ENCODE measurements at regions not wholly inside any gene's neighbourhood (a gene's known extent, or its start where the extent isn't known, plus 50 kb on each side); places are given as distances from the start of the nearest gene placed in this dataset.

DNA sequence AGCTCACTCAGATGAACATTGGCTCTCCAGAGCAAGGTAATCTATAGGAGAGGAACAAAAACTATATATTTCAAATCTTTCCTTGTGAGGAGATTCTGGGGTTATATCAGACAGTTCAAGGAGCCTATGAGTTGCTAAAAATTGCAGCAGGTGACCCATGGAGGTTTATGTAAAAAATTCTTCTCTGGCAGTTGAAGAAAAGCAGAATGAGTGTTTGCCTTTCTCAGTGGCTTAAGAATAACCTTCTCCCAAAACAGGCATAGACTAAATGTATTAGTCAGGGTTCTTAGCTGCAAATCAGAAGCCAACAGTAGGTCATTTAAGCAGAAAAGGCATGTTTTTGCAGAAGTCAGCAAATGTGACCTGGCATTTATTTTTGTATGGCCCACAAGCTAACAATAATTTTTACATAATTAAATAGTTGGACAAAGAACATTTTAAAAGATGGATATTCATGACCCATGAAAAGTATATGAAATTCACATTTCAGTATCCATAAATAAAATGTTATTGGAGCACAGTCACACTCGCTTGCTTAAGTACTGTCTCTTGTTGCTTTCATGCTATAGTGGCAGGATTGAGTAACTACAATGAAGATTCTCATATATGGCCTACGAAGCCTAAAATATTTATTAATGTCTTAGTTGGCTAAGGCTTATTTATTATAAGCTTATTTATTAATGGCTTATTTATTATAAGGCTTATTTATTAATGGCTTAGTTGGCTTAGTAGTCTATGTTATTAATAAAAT is 93.4 kb upstream of the TLK1 start:
- H3K23ac ChIP-seq (ENCODE audit: low read depth, low read length, poor library complexity): no peak overlapping the region
- H2AFZ ChIP-seq (ENCODE audit: low read length): no peak overlapping the region
- H3K4me2 ChIP-seq (ENCODE audit: insufficient read depth, low read length, poor library complexity, severe bottlenecking): no peak overlapping the region
- no peaks in the 10 kb centered on the region for H3K36me3 ChIP-seq (replicated peaks in 1 of 2; ENCODE audit: control insufficient read depth in 2 of 2, insufficient read depth in 2 of 2, low read length in 2 of 2)
- H2BK5ac ChIP-seq (ENCODE audit: low read length): no peak overlapping the region
- H3K14ac ChIP-seq (ENCODE audit: low read length): no peak overlapping the region
- no peaks in the 10 kb centered on the region for H3K79me1 ChIP-seq (ENCODE audit: low read depth, low read length)
- H4K8ac ChIP-seq (ENCODE audit: low read depth, low read length): no peak overlapping the region
- H4K91ac ChIP-seq (ENCODE audit: low read depth, low read length, poor library complexity): no peak overlapping the region
- H2BK15ac ChIP-seq (ENCODE audit: low read length): no peak overlapping the region
- no peak overlapping the region for H2AK5ac ChIP-seq (ENCODE audit: low read depth, low read length)
- WGBS, 2 donors (ENCODE audit: extremely low coverage in 2 of 2, insufficient read length in 2 of 2, insufficient replicate concordance in 1 of 2): no CpG with 5 or more reads among the region's 2 CpGs
- peaks cover 0 to 5% of the 10 kb centered on the region in 2 donors for H3K9me3 ChIP-seq (replicated peaks in 1 of 2; ENCODE audit: control insufficient read depth in 2 of 2, insufficient read depth in 1 of 2, low read depth in 1 of 2, low read length in 2 of 2)
- H2BK12ac ChIP-seq (ENCODE audit: low read length): no peak overlapping the region
- H3K9ac ChIP-seq (ENCODE audit: low read depth, low read length, poor library complexity): no peak overlapping the region
- no peaks in the 10 kb centered on the region for H3K4me1 ChIP-seq (ENCODE audit: control insufficient read depth in 2 of 2, insufficient read depth in 1 of 2, low read depth in 1 of 2, low read length in 2 of 2)
- DNase-seq (ENCODE audit: low spot score): no peak
- H3K27me3 ChIP-seq (ENCODE audit: control insufficient read depth in 3 of 3, insufficient read depth in 3 of 3, low read depth in 1 of 3, low read length in 3 of 3): peaks cover 0 to 10% (median 0%) of the 10 kb centered on the region in 3 experiments
- no peak overlapping the region for H3K27ac ChIP-seq (replicated peaks; ENCODE audit: low read length)
- H3K4me3 ChIP-seq (ENCODE audit: low read length in 2 of 2): no peak overlapping the region
- H2BK120ac ChIP-seq (ENCODE audit: low read depth, low read length): no peak overlapping the region
- no peak overlapping the region for H3K4ac ChIP-seq (ENCODE audit: low read length)
- H3K18ac ChIP-seq (ENCODE audit: low read length): no peak overlapping the region

DNA sequence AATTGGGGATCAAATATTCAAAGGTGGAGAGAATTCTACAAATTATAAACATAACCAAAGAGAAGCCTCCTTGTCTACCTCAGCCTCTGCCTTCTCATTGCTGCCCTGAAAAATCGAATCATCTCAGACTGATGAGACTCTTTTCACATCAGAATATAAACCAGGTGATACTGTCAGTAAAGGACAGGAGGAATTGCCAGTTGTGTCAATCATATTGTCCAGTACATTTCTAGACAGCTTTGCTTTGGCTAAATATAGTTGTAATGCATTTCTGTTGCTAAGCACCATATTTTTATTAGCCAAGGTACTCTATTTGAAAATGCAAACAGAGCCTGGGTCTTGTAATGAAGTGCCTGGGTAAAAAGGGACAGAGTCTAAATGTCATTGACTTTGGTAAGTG is 92.6 kb upstream of the TLK1 start:
- Histone ChIP-seq H2BK120ac (ENCODE audit: low read depth, low read length) (no peak overlapping the region), H2BK5ac (ENCODE audit: low read length) (no peak overlapping the region), H3K4me1 (ENCODE audit: control insufficient read depth in 2 of 2, insufficient read depth in 1 of 2, low read depth in 1 of 2, low read length in 2 of 2) (no peaks in the 10 kb centered on the region), H3K4me3 (ENCODE audit: low read length in 2 of 2) (no peak overlapping the region), H3K27me3 (ENCODE audit: control insufficient read depth in 3 of 3, insufficient read depth in 3 of 3, low read depth in 1 of 3, low read length in 3 of 3) (peaks cover 0 to 10% (median 0%) of the 10 kb centered on the region in 3 experiments), H2BK15ac (ENCODE audit: low read length) (no peak overlapping the region), H2AK5ac (ENCODE audit: low read depth, low read length) (no peak overlapping the region), H4K91ac (ENCODE audit: low read depth, low read length, poor library complexity) (no peak overlapping the region), H3K9ac (ENCODE audit: low read depth, low read length, poor library complexity) (no peak overlapping the region), H3K4me2 (ENCODE audit: insufficient read depth, low read length, poor library complexity, severe bottlenecking) (no peak overlapping the region), H3K79me1 (ENCODE audit: low read depth, low read length) (no peaks in the 10 kb centered on the region), H3K4ac (ENCODE audit: low read length) (no peak overlapping the region), H2BK12ac (ENCODE audit: low read length) (no peak overlapping the region), H3K14ac (ENCODE audit: low read length) (no peak overlapping the region), H2AFZ (ENCODE audit: low read length) (no peak overlapping the region), H3K27ac (replicated peaks; ENCODE audit: low read length) (no peak overlapping the region), H3K9me3 (replicated peaks in 1 of 2; ENCODE audit: control insufficient read depth in 2 of 2, insufficient read depth in 1 of 2, low read depth in 1 of 2, low read length in 2 of 2) (peaks cover 0 to 5% of the 10 kb centered on the region in 2 donors), H4K8ac (ENCODE audit: low read depth, low read length) (no peak overlapping the region), H3K18ac (ENCODE audit: low read length) (no peak overlapping the region), H3K23ac (ENCODE audit: low read depth, low read length, poor library complexity) (no peak overlapping the region), H3K36me3 (replicated peaks in 1 of 2; ENCODE audit: control insufficient read depth in 2 of 2, insufficient read depth in 2 of 2, low read length in 2 of 2) (no peaks in the 10 kb centered on the region)
- no peak for DNase-seq (ENCODE audit: low spot score)
- no CpG with 5 or more reads among the region's 1 CpG for WGBS, 2 donors (ENCODE audit: extremely low coverage in 2 of 2, insufficient read length in 2 of 2, insufficient replicate concordance in 1 of 2)

DNA sequence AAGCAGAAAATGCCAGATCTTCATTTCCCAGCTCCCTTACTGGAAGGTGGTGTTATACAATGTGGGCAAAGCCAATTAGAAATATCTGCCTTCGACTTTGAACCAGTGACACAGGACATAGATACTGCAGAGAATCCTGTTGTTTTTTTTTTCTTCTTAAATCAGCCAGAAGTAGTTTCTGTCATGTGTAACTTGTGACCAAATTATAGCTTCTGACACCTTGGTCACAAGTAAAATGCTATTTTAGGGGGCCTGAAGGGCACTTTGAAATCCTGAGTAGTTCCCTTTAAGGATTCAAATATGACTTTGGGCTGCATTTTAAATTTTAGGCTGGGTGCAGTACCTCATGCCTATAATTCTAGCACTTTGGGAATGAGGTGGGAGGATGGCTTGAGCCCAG is 89.0 kb upstream of the TLK1 start:
- H3K4me3 ChIP-seq (ENCODE audit: low read length in 2 of 2): no peak overlapping the region

DNA sequence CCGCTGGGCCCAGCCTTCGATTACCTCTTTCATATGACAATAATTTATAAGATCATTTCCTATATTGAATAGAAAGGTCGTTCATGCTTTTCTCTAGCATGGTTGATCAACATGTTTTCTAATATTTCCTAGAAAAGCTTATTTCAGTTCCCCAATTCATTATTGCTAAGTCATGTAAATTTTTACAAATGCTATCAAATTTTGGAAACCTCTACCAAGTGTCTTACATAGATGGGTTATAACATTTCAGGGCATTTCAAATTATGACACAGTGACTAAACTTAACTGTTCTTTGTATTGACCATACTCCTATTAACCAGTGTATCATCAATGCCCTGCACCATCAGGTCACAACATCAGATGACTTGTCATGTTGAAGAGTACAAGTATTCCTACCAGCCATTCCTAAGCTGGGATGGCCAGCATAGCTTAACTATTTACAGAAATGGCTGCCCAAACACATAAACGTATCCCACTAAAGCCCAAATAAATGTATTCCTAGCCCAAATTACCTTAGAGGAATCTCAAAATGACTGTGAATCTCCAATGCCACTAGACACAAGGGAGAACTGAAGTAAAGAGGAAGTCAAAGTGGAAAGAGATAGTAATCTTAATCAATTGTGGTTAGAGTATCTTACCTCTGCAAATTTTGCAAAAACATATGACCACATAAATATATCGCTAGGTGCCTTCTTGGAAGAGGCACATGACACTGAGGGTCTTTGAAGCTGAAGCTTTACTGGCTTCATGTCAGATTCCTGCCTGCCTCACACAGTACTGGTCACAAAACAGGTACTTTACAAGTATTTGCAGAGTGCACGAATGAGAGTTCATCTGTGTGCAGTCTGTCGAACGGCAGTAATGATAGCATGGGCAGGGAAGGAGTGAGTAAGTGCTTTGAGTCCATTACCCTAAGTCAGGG is 87.3 kb upstream of the TLK1 start:
- no CpG with 5 or more reads among the region's 8 CpGs for WGBS, 2 donors (ENCODE audit: extremely low coverage in 2 of 2, insufficient read length in 2 of 2, insufficient replicate concordance in 1 of 2)

More for the DNA sequence above, 89.0 kb upstream of the TLK1 start:
- Histone ChIP-seq H3K18ac (ENCODE audit: low read length) (no peak overlapping the region), H3K4me2 (ENCODE audit: insufficient read depth, low read length, poor library complexity, severe bottlenecking) (no peak overlapping the region), H3K4me1 (ENCODE audit: control insufficient read depth in 2 of 2, insufficient read depth in 1 of 2, low read depth in 1 of 2, low read length in 2 of 2) (no peaks in the 10 kb centered on the region), H2BK15ac (ENCODE audit: low read length) (no peak overlapping the region), H3K9ac (ENCODE audit: low read depth, low read length, poor library complexity) (no peak overlapping the region), H4K91ac (ENCODE audit: low read depth, low read length, poor library complexity) (no peak overlapping the region), H3K9me3 (replicated peaks in 1 of 2; ENCODE audit: control insufficient read depth in 2 of 2, insufficient read depth in 1 of 2, low read depth in 1 of 2, low read length in 2 of 2) (peaks cover 4 to 5% of the 10 kb centered on the region in 2 donors), H4K8ac (ENCODE audit: low read depth, low read length) (no peak overlapping the region), H2BK120ac (ENCODE audit: low read depth, low read length) (no peak overlapping the region), H2BK5ac (ENCODE audit: low read length) (no peak overlapping the region), H3K36me3 (replicated peaks in 1 of 2; ENCODE audit: control insufficient read depth in 2 of 2, insufficient read depth in 2 of 2, low read length in 2 of 2) (no peaks in the 10 kb centered on the region), H2BK12ac (ENCODE audit: low read length) (no peak overlapping the region), H2AK5ac (ENCODE audit: low read depth, low read length) (no peak overlapping the region), H3K14ac (ENCODE audit: low read length) (no peak overlapping the region), H3K23ac (ENCODE audit: low read depth, low read length, poor library complexity) (no peak overlapping the region), H3K27me3 (ENCODE audit: control insufficient read depth in 3 of 3, insufficient read depth in 3 of 3, low read depth in 1 of 3, low read length in 3 of 3) (peaks cover 0 to 10% (median 0%) of the 10 kb centered on the region in 3 experiments), H3K4ac (ENCODE audit: low read length) (no peak overlapping the region), H2AFZ (ENCODE audit: low read length) (no peak overlapping the region), H3K27ac (replicated peaks; ENCODE audit: low read length) (no peak overlapping the region), H3K79me1 (ENCODE audit: low read depth, low read length) (no peaks in the 10 kb centered on the region)
- DNase-seq (ENCODE audit: low spot score): no peak
- WGBS, 2 donors (ENCODE audit: extremely low coverage in 2 of 2, insufficient read length in 2 of 2, insufficient replicate concordance in 1 of 2): no CpG with 5 or more reads among the region's 1 CpG

More for the DNA sequence above, 87.3 kb upstream of the TLK1 start:
- DNase-seq (ENCODE audit: low spot score): no peak
- H4K8ac ChIP-seq (ENCODE audit: low read depth, low read length): no peak overlapping the region
- H3K4me1 ChIP-seq (ENCODE audit: control insufficient read depth in 2 of 2, insufficient read depth in 1 of 2, low read depth in 1 of 2, low read length in 2 of 2): peaks cover 0 to 3% of the 10 kb centered on the region in 2 donors
- H2AK5ac ChIP-seq (ENCODE audit: low read depth, low read length): no peak overlapping the region
- no peak overlapping the region for H3K4me2 ChIP-seq (ENCODE audit: insufficient read depth, low read length, poor library complexity, severe bottlenecking)
- H3K18ac ChIP-seq (ENCODE audit: low read length): no peak overlapping the region
- H3K4me3 ChIP-seq (ENCODE audit: low read length in 2 of 2): no peak overlapping the region
- no peaks in the 10 kb centered on the region for H3K36me3 ChIP-seq (replicated peaks in 1 of 2; ENCODE audit: control insufficient read depth in 2 of 2, insufficient read depth in 2 of 2, low read length in 2 of 2)
- H2BK15ac ChIP-seq (ENCODE audit: low read length): no peak overlapping the region
- peaks cover 0 to 10% (median 0%) of the 10 kb centered on the region in 3 experiments for H3K27me3 ChIP-seq (ENCODE audit: control insufficient read depth in 3 of 3, insufficient read depth in 3 of 3, low read depth in 1 of 3, low read length in 3 of 3)
- H4K91ac ChIP-seq (ENCODE audit: low read depth, low read length, poor library complexity): no peak overlapping the region
- H3K79me1 ChIP-seq (ENCODE audit: low read depth, low read length): no peaks in the 10 kb centered on the region
- H3K14ac ChIP-seq (ENCODE audit: low read length): no peak overlapping the region
- no peak overlapping the region for H2BK120ac ChIP-seq (ENCODE audit: low read depth, low read length)
- H2BK5ac ChIP-seq (ENCODE audit: low read length): no peak overlapping the region
- no peak overlapping the region for H3K23ac ChIP-seq (ENCODE audit: low read depth, low read length, poor library complexity)
- H3K9me3 ChIP-seq (replicated peaks in 1 of 2; ENCODE audit: control insufficient read depth in 2 of 2, insufficient read depth in 1 of 2, low read depth in 1 of 2, low read length in 2 of 2): peaks cover 4 to 7% of the 10 kb centered on the region in 2 donors
- no peak overlapping the region for H3K4ac ChIP-seq (ENCODE audit: low read length)
- H3K9ac ChIP-seq (ENCODE audit: low read depth, low read length, poor library complexity): no peak overlapping the region
- no peak overlapping the region for H3K27ac ChIP-seq (replicated peaks; ENCODE audit: low read length)
- H2BK12ac ChIP-seq (ENCODE audit: low read length): no peak overlapping the region
- H2AFZ ChIP-seq (ENCODE audit: low read length): no peak overlapping the region

Data from neuronal stem cell (in vitro differentiated cells).